PC-9 (cell line): ENCODE measurements at regions not wholly inside any gene's neighbourhood (a gene's known extent, or its start where the extent isn't known, plus 50 kb on each side); places are given as distances from the start of the nearest gene placed in this dataset.
A peak's percentile ranks its signal among the peaks of the same experiment; 100 is the strongest.

ENCODE experiments used
- BruUV-seq: library from RNA; stranded (reverse); fragments of 400-500 nt; replicated peaks from 2 replicates; lab custom pipeline; 2021; lab: Mats Ljungman, UMichigan
- CTCF ChIA-PET: fragments of 300-600 bp; sonication (Branson Sonifier 250); formaldehyde crosslinking; loops from one replicate; lab custom pipeline; 2022; ENCODE audit warnings: antibody characterized with exemption; lab: Charles Lee
- POLR2A ChIA-PET: fragments of 300-600 bp; sonication (Branson Sonifier 250); formaldehyde crosslinking; loops from one replicate; lab custom pipeline; 2022; ENCODE audit warnings: antibody characterized with exemption; ENCODE audit not compliant: unreplicated experiment; lab: Charles Lee
- DNase-seq, 2 experiments: peaks; one replicate each; pipeline versions ENCODE4 v3.0.0 to v3.0.0-alpha.2; 2015 to 2022; ENCODE audit warnings: mixed read lengths in 1 of 2
- H2AFZ ChIP-seq: fragments of 200-600 bp; sonication (generic); 2 replicates; pipeline ENCODE4 v1.8.1; 2017; ENCODE audit warnings: antibody characterized with exemption
- H3F3A ChIP-seq: fragments of 200-600 bp; sonication (generic); 2 replicates; pipeline ENCODE4 v1.8.1; 2017; ENCODE audit warnings: antibody characterized with exemption, mild to moderate bottlenecking, low read depth; ENCODE audit not compliant: insufficient read depth
- H3K27ac ChIP-seq: fragments of 200-600 bp; sonication (generic); 2 replicates; pipeline ENCODE4 v1.6.1; 2016; ENCODE audit warnings: mixed run types
- H3K27me3 ChIP-seq: fragments of 200-600 bp; sonication (generic); 2 replicates; pipeline ENCODE4 v1.6.1; 2016; ENCODE audit warnings: low read depth, mixed run types; ENCODE audit not compliant: insufficient read depth
- H3K36me3 ChIP-seq: fragments of 200-600 bp; sonication (generic); 2 replicates; pipeline ENCODE4 v1.6.1; 2016; ENCODE audit warnings: low read depth, mixed run types
- H3K4me1 ChIP-seq: fragments of 200-600 bp; sonication (generic); replicated peaks from 2 replicates; pipeline ENCODE4 v1.6.1; 2016; ENCODE audit warnings: mixed run types; ENCODE audit not compliant: insufficient read depth
- H3K4me2 ChIP-seq: fragments of 200-600 bp; sonication (generic); 2 replicates; pipeline ENCODE4 v1.6.1; 2017; ENCODE audit warnings: mixed run types
- H3K4me3 ChIP-seq: fragments of 200-600 bp; sonication (generic); 2 replicates; pipeline ENCODE4 v1.6.1; 2016; ENCODE audit warnings: mixed run types
- H3K79me2 ChIP-seq: fragments of 200-600 bp; sonication (generic); 2 replicates; pipeline ENCODE4 v1.6.1; 2017; ENCODE audit warnings: low read depth, mixed run types
- H3K9me2 ChIP-seq: fragments of 200-600 bp; sonication (generic); 2 replicates; pipeline ENCODE4 v1.8.1; 2017; ENCODE audit warnings: mild to moderate bottlenecking; ENCODE audit not compliant: insufficient read depth
- H3K9me3 ChIP-seq: fragments of 200-600 bp; sonication (generic); 2 replicates; pipeline ENCODE4 v1.8.1; 2016; ENCODE audit warnings: low read depth; ENCODE audit not compliant: insufficient read depth
- H4K20me1 ChIP-seq: fragments of 200-600 bp; sonication (generic); 2 replicates; pipeline ENCODE4 v1.8.1; 2017; ENCODE audit not compliant: insufficient read depth
- EZH2 ChIP-seq: fragments of 200-600 bp; sonication (generic); IDR thresholded peaks from 2 replicates; pipeline ENCODE4 v1.8.0; 2017; ENCODE audit warnings: antibody characterized with exemption, low read depth
- intact Hi-C: fragments of 100-400 bp; cut with micrococcal nuclease; formaldehyde crosslinking; loops from one replicate; pipeline ENCODE4 v1.10.0; 2022; ENCODE audit not compliant: unreplicated experiment
- TF ChIP-seq, protein P1 (sequence below): fragments of 200-600 bp; sonication (generic); conservative IDR thresholded peaks from 2 replicates; pipeline ENCODE4 v1.6.1; 2017; ENCODE audit warnings: mixed run types, antibody characterized with exemption, mild to moderate bottlenecking, moderate library complexity

DNA sequence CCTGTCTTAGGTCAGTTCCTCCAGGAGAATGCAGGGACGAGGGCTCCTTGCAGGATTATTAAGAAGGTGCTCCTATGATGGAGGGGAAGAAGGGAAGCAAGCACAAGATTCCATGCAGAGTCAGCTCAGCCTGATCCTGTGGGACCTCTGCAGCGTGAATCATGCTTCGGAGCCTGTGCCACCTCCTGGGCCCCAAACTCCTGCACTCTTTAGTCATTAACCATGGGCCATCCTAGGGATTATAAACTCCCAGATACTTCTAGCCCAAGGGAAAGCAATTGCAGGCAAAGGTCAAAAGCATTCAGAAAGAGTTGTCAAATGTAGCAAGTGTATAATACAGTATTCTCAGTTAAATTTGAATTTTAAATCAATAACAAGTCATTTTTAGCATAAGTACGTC, 208.7 kb upstream of the PMEPA1 start:
- Histone ChIP-seq H3K27me3 (no peaks in the 10 kb centered on the region), H3K9me3 (no peaks in the 10 kb centered on the region; the same call in 1 of the 2 replicates), H3K79me2 (no peaks in the 10 kb centered on the region), H3F3A (no peaks in the 10 kb centered on the region), H3K36me3 (no peaks in the 10 kb centered on the region), H3K4me1 (no peaks in the 10 kb centered on the region), H3K27ac (no peak overlapping the region), H3K4me3 (no peak overlapping the region), H3K9me2 (no peaks in the 10 kb centered on the region), H2AFZ (no peak overlapping the region), H3K4me2 (no peak overlapping the region), H4K20me1 (no peaks in the 10 kb centered on the region)
- POLR2A ChIA-PET = no interaction called here
- TF ChIP-seq, protein P1, sequence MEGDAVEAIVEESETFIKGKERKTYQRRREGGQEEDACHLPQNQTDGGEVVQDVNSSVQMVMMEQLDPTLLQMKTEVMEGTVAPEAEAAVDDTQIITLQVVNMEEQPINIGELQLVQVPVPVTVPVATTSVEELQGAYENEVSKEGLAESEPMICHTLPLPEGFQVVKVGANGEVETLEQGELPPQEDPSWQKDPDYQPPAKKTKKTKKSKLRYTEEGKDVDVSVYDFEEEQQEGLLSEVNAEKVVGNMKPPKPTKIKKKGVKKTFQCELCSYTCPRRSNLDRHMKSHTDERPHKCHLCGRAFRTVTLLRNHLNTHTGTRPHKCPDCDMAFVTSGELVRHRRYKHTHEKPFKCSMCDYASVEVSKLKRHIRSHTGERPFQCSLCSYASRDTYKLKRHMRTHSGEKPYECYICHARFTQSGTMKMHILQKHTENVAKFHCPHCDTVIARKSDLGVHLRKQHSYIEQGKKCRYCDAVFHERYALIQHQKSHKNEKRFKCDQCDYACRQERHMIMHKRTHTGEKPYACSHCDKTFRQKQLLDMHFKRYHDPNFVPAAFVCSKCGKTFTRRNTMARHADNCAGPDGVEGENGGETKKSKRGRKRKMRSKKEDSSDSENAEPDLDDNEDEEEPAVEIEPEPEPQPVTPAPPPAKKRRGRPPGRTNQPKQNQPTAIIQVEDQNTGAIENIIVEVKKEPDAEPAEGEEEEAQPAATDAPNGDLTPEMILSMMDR = no peak
- TF ChIP-seq EZH2 = no peak
- DNase-seq = no peak
- intact Hi-C loops = no loop called here
- no TSS peak for BruUV-seq
- CTCF ChIA-PET = no interaction called here

DNA sequence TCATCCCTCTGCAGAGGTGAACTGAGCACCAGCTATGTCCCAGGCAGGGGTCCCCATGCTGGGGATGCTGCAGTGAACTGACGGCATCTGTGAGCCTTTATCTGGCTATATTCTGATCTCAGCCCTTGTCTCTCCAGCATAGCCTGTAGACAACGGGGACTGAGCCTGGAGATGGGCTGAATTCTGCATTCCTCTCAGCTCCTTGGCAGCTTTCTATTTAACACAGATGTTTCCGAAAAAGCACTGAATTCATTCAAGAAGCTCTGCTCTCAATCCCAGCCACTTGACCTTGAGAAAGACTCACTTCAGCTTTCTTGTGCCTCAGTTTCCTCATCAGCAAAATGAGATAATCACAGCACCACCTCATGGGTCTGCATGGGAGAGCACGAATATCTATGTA, 204.4 kb upstream of the PMEPA1 start:
- BruUV-seq = no TSS peak
- H3K9me2 ChIP-seq = no peaks in the 10 kb centered on the region
- H3K9me3 ChIP-seq = no peaks in the 10 kb centered on the region
- no peaks in the 10 kb centered on the region for H3K27me3 ChIP-seq
- POLR2A ChIA-PET = no interaction called here
- no peaks in the 10 kb centered on the region for H3K36me3 ChIP-seq
- no peaks in the 10 kb centered on the region for H3K4me1 ChIP-seq
- no peaks in the 10 kb centered on the region for H3F3A ChIP-seq
- DNase-seq = peak in 1 of 2 experiments; percentile 2
- H2AFZ ChIP-seq = no peak overlapping the region
- intact Hi-C loops = no loop called here
- no peak overlapping the region for H3K27ac ChIP-seq
- TF ChIP-seq EZH2 = no peak
- TF ChIP-seq, protein P1 = no peak
- H4K20me1 ChIP-seq = no peaks in the 10 kb centered on the region
- H3K4me3 ChIP-seq = no peak overlapping the region
- no peak overlapping the region for H3K4me2 ChIP-seq
- no peaks in the 10 kb centered on the region for H3K79me2 ChIP-seq
- CTCF ChIA-PET = no interaction called here

DNA sequence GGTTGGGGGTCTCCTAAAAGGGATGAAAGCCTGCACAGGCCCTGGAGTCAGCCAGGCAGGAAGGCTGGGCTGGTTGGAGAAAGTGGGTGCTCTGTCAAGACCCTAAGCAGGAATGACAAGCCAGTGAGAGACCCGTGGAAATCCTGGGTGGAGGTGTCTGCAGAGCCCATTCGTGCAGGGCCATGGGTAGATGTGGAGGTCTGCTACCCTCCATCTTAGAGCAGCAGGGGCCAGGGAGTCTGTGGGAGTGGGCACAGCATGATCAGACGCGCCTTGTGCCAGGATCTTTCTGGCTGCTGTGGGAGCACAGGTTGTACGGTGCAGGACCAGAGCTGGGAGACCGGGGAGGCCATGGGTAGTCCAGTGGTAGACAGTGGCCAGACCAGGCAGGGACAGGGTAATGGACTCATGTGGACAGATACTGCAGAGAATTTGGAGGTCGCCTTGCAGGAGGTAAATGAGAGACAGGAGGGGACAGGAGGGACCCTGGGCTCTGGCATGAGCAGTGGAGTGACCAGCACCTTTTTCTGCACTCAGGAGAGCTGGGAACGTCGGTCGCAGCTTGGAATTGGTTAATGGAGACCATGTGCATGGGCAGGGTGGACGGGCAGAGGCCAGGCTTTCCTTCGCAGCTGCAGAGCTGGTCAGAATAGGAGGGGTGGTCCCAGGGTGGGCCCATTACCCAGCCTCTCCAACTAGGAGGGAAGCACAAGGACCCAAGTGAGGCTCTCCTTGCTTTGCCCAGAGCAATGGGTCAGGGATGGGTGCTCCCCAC, 203.5 kb upstream of the PMEPA1 start:
- Histone ChIP-seq H3K27ac (no peak overlapping the region), H3K9me2 (no peaks in the 10 kb centered on the region), H3K4me3 (no peak overlapping the region), H3K36me3 (no peaks in the 10 kb centered on the region), H3K9me3 (no peaks in the 10 kb centered on the region), H3K79me2 (no peaks in the 10 kb centered on the region), H4K20me1 (no peaks in the 10 kb centered on the region), H3F3A (no peaks in the 10 kb centered on the region), H2AFZ (no peak overlapping the region), H3K4me1 (no peaks in the 10 kb centered on the region), H3K27me3 (no peaks in the 10 kb centered on the region), H3K4me2 (no peak overlapping the region)
- BruUV-seq = no TSS peak
- no peak for DNase-seq
- ChIA-PET POLR2A (no interaction called here), CTCF (no interaction called here)
- TF ChIP-seq, protein P1 = no peak
- intact Hi-C loops = no loop called here
